ENCODE measurements at regions not wholly inside any gene's neighbourhood (a gene's known extent, or its start where the extent isn't known, plus 50 kb on each side); places are given as distances from the start of the nearest gene placed in this dataset.

DNA sequence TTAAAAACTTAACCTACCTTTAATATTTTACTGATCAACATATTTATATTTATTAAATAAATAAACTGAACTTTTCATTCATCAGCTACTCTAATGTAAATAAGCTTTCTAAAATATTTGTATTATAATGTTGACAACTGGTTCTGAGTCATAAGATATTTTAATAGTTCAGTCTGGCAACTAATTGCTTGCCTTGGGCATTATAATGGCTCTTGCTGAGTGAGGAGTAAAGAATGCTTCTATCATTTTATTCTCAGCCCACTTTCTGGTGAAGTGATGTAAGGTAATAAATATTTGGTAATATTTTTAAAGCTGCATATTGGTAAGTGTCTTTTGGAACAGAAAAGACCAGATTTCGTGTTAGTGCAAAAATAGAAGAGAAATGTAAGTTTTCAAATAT lies 81.5 kb downstream of the DIPK2A start:
- TF ChIP-seq, protein P1, sequence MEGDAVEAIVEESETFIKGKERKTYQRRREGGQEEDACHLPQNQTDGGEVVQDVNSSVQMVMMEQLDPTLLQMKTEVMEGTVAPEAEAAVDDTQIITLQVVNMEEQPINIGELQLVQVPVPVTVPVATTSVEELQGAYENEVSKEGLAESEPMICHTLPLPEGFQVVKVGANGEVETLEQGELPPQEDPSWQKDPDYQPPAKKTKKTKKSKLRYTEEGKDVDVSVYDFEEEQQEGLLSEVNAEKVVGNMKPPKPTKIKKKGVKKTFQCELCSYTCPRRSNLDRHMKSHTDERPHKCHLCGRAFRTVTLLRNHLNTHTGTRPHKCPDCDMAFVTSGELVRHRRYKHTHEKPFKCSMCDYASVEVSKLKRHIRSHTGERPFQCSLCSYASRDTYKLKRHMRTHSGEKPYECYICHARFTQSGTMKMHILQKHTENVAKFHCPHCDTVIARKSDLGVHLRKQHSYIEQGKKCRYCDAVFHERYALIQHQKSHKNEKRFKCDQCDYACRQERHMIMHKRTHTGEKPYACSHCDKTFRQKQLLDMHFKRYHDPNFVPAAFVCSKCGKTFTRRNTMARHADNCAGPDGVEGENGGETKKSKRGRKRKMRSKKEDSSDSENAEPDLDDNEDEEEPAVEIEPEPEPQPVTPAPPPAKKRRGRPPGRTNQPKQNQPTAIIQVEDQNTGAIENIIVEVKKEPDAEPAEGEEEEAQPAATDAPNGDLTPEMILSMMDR (IDR thresholded peaks at IDR 0.05): no peak
- TF ChIP-seq POLR2A (IDR thresholded peaks at IDR 0.05): no peak

Measured in lower leg skin (tissue), 3 donors.